ENCODE measurements at regions not wholly inside any gene's neighbourhood (a gene's known extent, or its start where the extent isn't known, plus 50 kb on each side); places are given as distances from the start of the nearest gene placed in this dataset.

- TF ChIP-seq CHD7 (IDR thresholded peaks at IDR 0.05; ENCODE audit: insufficient replicate concordance, low read length) (no peak), BCL11A (IDR thresholded peaks at IDR 0.05; ENCODE audit: low read depth in 2 of 2, low read length in 2 of 2) (no peak), KDM1A (IDR thresholded peaks at IDR 0.05; ENCODE audit: borderline replicate concordance, low read length) (no peak), EP300 (IDR thresholded peaks at IDR 0.05; ENCODE audit: borderline replicate concordance in 1 of 2, low read depth in 2 of 2, low read length in 2 of 2) (no peak)
Measured at GRCh38 chr13:30821421-30821820, 84.7 kb upstream of the MEDAG start (continued).

Measured in H1 (cell line).